Heart left ventricle (tissue), 13 donors: ENCODE measurements at regions not wholly inside any gene's neighbourhood (a gene's known extent, or its start where the extent isn't known, plus 50 kb on each side); places are given as distances from the start of the nearest gene placed in this dataset.

Experiments used
- CTCF ChIP-seq, 12 donors: fragments of 200-600 bp; sonication (generic) in 4 of 12; IDR thresholded peaks; one replicate each; pipeline versions ENCODE4 v1.5.0 to v1.8.0; 2018 to 2022; ENCODE audit warnings: antibody characterized with exemption in 12 of 12, mild to moderate bottlenecking in 5 of 12
- POLR2A ChIP-seq, 2 donors: fragments of 450-650 bp; IDR thresholded peaks; one replicate each; pipeline ENCODE4 v1.6.1; 2017; ENCODE audit warnings: antibody characterized with exemption in 2 of 2, mild to moderate bottlenecking in 2 of 2, moderate library complexity in 2 of 2
- donor health status: ischemic (EF 13 %, LVEDD 7.1; RV severe dilation, severe dysfunction).
- donor health status: DM: no; HTN: yes; CAD: no.
- donor health status: DM: no; HTN: no; CAD: no.
- donor health status: ischemic (EF 25% LVEDD 6.9; RV normal size, moderate dysfunction).
- donor health status: ischemic (EF 25% LVEDD 5.7; RV mildly dilated, moderate dysfunction).
- donor health status: ischemic (EF 35%, LVEDD 5.7; RV mildly dilated, moderate dysfunction).
- donor health status: nonischemic (EF 11% LVEDD 7.7; RV severe dilation, severe dysfunction).
- donor health status: DM: yes; HTN: yes; CAD: no.
- donor health status: PGD.
- donor health status: ischemic (EF 29% LVEDD 5.4; RV normal size, mild dysfunction).
- donor health status: nonischemic (EF 23%, LVEDD 6.1; RV moderate dilation, normal function).

DNA sequence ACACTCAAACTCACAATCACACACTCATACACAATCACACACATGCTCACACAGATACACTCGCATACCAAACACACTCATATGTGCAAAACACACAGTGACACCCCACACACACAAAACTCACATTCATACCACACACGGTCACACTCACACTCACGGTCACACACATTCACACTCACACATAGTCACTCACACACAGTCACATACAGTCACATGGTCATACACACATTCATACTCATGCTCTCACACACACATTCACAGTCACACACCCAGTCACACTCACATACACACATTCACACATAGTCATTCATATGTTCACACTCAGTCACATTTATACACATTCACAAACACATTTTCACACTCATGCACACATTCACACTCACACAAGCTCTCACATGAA lies 296.0 kb upstream of the RNF32 start:
- TF ChIP-seq CTCF (IDR thresholded peaks at IDR 0.05) (no peak), POLR2A (IDR thresholded peaks at IDR 0.05) (no peak)
